ENCODE measurements at regions not wholly inside any gene's neighbourhood (a gene's known extent, or its start where the extent isn't known, plus 50 kb on each side); places are given as distances from the start of the nearest gene placed in this dataset.

DNA sequence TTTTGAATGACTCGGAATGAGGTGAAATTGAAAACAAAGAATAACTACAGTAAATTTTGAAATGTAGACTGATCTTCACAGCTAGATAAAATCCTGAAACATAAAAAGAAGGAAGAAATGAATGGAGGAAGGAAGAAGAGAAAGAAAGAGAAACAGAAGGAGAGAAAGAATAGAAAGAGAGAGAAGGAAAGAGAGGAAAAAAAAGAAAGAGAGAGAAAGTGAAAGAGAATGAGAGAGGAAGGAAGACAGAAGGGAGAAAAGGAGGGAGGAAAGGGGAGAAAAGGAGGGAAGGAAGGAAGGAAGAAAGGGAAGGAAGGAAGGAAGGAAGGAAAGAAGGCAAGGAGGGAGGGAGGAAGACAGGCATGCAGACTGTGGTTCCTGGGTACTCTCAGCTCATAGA lies 982.6 kb downstream of the BCL11A start:
- DNase-seq (ENCODE audit: low spot score), result no peak

DNA sequence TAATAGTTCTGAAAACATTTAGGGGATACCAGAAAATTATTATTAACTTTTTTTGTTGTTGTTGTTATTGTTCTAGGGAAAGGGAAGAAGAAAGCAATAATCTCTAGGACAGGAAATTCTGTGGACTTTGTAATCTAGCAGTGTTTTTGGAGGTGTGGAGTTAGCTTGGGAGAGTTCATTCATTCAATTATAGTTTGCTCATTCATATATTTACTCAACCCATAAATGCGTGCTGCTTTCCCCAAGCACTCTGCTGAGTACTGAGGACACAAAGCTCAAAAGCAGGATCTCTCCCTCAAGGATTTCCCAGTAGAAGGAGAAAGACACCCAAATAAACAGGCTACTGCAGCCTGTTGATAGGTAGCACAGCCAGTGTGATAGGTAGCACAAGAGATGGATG lies 984.3 kb downstream of the BCL11A start:
- DNase-seq (ENCODE audit: low spot score), result no peak

DNA sequence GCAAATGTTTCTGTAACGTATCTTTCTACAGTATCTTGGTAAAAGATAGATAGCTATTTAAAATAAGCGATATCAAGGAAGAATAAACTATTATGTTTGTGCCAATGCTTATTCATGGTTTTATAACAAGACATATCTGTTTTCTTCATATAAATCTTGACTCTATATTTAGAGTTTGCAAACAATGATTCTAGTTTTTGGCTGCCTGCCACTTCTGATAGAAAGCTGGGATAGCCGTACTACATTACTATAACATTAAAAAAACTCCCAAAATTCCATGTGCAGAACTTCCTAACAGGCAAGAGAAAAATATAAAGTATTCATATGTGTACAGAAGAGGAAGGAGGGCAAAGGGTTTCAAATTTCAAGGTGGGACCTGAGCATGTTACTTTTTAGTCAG lies 985.0 kb downstream of the BCL11A start:
- DNase-seq (ENCODE audit: low spot score), result no peak

DNA sequence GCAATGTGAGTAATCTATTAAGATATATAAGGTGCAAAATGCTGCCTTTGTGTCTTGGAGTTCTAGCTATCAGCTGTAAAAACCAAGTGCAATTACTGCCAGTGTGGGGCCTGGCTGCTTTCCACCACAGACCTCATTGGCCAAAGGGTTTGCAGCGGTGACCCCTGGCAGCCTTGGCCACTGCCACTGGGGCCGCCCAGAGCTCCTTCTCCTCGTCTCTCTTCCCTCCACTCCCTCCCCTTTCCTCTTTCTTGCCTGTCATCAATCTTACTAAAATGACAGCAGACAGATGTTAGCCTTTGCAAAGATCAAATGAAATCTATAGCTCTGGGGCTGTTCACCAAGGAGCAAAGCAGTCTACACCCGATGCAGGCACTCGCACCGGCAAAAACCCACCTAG lies 986.3 kb downstream of the BCL11A start:
- DNase-seq (ENCODE audit: low spot score), result no peak

DNA sequence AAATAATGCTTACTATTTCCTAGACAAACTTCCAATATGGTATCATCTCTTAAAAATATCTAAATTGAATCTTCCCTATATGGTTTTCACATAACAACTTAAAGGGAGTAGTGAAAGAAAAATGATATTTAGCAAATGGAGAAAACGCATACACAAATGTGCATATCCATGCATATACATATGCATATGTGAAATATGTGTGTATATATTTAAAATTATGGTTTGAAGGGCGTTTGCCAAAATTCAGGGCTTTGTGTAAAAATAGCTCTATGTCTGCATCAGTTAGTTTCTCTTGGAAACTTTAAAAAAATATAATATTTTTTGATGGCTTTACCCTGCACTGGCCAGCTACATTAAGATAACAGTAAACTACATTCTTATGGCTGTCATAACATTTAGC lies 986.7 kb downstream of the BCL11A start:
- DNase-seq (ENCODE audit: low spot score), result no peak

DNA sequence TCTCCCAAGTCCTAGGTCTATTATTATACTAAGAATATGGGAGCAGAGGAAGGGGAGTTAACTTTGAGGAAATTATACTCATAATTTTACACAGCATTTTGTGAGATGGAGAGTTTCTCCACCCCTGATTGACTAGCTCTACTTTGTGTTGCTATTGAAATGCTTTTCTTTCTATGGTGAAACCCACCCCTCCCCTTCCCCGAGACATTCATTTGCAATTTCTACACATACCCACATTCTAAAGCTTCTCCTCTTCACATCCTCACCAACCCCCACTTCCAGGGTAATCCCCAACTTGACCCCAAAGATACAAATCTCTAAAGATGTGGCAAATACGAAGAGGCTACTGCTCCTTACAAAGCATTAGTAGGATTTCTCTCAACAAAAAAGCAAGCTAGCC lies 992.2 kb downstream of the BCL11A start:
- no peak for DNase-seq (ENCODE audit: low spot score)

DNA sequence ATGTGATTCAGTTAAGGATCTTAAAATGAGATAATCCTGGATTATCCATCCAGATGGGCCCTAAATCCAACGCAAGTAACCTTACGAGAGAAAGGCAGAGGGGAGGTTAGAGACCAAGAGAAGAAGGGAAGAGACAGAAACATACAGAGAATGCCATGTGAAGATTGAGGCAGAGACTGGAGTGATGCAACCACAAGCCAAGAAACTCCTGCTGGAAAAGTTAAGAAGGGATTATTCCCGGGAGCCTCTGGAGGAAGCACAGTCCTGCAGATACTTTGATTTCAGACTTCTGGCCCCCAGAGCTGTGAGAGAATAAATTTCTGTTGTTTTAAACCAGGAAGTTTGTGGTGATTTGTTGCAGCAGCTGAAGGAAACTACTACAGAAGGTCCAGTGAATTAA lies 992.7 kb downstream of the BCL11A start:
- DNase-seq (ENCODE audit: low spot score), result no peak

DNA sequence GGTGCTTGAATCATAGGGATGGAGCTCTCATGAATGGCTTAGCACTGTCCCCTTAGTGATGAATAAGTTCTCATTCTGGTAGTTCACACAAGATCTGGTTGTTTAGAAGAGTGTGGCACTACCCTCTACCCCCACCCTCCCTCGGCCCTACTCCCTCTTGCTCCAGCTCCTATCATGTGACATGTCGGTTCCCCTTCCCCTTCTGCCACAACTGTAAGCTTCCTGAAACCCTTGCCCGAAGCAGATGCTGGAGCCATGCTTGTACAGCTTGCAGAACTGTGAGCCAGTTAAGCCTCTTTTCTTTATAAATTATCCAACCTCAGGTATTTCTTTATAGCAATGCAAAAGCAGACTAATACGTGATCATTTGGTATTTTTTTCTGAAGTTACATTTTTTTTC lies 1012.6 kb downstream of the BCL11A start:
- DNase-seq (ENCODE audit: low spot score), result no peak

DNA sequence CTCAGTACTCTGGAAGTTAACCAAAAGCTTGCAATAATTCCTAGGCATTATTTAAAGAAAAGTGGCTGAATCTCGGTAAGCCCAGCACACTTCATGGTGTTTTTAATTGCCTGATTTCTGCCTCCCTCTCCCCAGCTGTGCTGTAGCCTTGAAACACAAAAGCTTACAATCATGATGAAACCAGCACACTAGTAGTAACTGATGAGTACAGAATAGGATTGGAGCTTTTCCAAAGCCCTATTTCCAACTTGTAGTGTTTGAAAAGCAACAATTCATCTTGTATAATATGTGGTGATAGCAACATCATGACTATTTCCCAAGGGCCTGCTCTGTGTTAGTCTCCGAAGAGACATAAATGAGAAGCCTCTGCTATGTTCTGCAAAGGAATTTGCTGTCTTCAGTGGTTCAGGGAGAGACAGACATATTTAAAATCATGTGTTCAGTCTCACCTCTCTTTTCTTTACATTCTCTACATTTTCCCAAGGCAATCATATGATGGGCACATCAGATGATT lies 1015.0 kb downstream of the BCL11A start:
- no peak for DNase-seq (ENCODE audit: low spot score)

DNA sequence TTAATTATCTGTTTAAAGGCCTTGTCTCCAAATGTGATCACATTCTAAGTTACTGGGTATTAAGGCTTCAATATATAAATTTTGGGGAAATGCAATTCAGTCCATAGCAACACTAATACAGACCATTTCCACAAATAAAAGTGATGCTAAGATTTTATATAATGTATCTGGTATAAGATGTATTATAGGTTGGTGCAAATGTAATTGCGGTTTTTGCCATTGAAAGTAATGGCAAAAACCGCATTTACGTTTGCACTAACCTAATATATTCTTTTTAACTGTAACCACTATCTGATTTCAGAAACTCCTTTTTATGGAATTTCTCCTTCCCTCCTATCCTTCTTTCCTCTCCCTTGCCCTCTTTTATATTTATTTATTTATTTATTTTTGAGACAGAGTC lies 1020.6 kb downstream of the BCL11A start:
- no peak for DNase-seq (ENCODE audit: low spot score)

DNA sequence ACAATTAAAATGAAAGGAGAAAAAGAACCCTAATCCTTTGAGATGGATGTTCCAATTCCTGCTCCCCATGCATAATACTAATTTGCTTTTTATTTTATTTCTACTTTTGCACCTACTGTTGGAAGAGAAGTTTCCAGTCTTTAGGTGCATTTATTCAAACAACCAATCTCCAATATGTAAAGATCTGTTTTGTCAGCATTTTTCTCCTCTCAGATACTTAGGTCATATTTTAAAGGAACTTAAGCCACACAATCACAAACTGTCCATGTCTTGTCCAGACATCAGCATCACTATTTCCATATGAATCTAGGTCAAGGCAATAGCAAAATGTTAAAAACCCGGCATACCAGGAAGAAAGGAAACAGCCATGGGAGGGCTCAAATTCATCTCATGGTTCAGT lies 1023.2 kb downstream of the BCL11A start:
- no peak for DNase-seq (ENCODE audit: low spot score)

DNA sequence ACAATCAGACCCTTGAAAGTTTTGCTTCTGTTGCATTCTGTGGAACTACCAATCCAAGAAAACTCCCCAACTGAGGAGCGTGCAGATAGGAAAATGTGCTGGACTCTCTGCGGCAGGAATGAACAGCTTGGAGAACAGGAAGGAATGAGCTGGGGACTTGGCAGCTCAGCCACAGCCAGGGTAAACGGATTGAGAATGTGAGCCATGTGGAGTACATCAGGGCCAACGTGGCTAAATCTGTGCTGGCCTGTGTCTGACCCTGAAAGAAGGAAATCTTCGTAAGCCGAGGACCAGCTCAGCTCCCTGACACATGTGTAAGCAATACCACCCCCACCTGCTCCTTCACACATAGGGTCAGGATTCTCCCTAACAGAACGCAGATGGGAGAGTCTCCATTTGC lies 1023.7 kb downstream of the BCL11A start:
- no peak for DNase-seq (ENCODE audit: low spot score)

DNA sequence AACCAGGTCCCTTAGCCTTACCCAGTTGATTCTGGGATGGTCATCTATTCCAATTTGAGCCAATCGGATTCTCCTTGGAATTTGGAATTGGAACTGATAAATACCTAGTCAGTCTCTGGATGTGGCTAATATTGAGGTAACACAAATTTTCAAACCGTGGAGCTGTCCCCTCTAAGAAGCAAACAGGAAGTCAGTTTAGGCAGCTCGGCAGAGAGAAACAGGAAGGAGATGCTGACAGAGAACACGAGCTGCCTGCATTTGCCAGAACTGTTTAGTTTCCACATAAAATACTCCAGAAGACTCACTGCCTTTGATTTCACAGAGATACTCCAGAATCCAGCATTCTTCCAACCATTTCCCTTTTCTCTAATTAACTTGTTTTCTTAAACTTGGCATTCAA lies 1024.9 kb downstream of the BCL11A start:
- no peak for DNase-seq (ENCODE audit: low spot score)

DNA sequence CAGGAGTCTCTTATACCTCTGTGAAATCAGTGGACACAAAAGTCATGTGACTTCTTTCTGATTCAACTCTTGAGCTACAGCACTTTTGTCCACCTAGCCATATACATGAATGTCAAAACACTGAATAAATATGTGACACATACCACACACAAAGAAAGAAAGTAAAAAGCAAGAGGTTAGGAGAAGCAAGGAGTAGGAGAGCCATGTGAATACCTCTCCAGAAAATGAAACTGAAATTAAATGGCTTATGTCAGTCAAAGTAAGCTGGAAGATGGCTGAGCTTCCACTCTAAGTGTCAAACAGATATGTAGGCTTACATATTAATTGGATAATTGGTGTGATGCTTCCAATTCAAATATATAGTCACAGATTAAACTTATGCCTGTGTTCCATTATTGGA lies 1050.5 kb downstream of the BCL11A start:
- no peak for DNase-seq (ENCODE audit: low spot score)

DNA sequence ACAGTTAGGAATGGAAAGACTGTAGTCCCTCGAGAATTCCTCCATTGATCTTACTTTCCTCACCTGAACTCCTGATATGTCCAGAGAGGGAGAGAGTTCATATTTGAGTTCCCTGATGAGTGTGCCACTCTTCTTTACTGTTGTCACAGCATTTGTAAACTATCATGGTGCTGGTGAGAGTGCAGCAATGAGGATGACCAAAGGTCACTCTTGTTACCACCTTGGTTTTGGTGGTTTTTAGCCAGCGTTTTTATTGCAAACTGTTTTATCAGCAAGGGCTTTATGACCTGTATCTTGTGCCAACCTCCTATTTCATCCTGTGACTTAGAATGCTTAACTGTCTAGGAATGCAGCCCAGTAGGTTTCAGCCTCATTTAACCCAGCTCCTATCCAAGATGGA lies 1062.5 kb downstream of the BCL11A start:
- no peak for DNase-seq (ENCODE audit: low spot score)

DNA sequence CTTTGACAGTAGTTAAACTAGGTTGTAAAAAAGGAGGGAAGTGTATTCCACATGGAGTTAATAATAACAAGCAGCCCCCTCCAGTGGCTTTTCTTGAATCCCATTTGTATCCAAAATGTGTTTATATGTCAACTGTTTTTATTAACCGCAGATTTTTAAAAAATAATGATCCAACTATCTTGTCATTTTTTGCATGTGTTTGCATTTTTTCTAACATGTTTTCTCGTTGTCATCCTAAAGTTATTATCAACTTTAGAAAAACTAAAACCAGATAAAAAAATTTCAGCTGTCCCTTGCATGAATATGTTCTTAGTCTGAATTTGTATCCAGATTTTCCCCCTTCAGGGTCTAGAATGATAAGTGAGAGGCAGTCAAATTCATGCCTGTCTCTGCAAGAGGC lies 1063.3 kb downstream of the BCL11A start:
- DNase-seq (ENCODE audit: low spot score), result no peak

DNA sequence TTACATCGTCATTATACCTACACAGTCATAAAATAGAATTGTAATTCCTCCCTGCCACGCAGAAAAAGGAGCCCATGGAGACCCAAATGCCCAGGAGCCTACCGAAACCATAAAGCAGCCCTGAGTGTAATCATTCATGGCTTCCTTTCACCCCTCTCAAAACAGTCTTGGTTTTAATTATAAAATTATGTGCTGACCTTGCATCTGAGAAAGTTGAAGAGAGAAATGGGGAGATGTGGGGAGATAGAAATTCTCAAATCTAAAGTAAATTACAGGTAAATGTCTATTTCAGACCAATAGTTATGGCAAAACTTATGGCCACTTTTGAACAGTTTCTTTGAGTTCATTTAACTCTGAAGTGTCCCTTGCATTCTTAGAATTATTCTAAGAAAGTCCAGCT lies 1068.8 kb downstream of the BCL11A start:
- DNase-seq (ENCODE audit: low spot score), result no peak

DNA sequence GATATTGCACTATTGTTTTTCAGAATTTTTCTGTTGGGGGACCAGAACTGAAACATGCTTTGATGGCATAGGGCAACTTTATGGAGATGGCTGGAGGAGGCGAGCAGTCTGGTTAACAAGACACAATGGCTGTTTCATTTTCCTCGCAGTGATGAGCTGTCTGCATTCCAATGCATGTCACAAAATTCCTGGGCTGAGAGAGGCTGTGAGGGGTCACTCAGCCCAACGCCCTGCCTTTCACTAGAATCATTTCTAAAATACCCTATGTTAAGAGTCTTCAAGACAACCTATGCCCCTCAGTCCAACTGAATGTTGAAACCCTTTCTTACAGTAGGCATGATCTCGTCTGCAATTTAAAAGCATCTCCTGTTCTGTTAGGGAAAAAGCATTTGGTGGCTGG lies 1090.0 kb downstream of the BCL11A start:
- no peak for DNase-seq (ENCODE audit: low spot score)

DNA sequence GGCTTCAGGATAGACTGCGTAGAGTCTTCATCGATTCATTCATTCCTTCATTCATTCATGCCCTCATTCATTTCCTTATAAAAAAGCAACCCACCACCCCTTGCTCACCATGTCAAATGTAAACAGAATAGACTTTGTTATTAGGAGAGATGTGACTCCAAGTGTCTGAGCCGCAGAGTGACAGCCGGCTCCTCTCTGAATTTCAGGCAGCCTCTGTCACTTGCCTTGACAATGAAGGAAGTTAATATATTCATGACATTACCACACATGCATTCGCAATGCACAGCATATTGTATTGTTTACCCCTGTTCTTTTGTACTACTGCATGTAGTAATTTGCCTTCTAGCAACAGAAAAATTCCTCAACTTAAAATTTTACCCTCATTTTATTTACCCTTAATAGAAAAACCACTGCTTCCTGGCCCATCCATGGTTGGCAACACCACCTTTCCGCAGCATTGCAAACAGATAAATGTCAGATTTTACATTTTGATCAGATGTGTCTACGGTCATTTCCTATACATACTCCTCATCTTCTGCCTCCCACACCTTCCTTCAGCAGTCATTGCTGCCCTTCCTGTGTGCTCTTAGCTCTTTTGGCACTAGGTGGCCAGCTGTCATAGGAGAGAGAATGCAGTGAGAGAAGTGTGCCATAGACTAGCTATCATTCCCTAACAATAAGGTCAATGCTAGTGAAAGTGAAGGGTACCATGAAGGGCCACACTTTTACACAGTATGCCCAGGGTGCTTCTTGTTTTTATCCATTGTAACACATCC lies 1090.8 kb downstream of the BCL11A start:
- DNase-seq (ENCODE audit: low spot score), result no peak

DNA sequence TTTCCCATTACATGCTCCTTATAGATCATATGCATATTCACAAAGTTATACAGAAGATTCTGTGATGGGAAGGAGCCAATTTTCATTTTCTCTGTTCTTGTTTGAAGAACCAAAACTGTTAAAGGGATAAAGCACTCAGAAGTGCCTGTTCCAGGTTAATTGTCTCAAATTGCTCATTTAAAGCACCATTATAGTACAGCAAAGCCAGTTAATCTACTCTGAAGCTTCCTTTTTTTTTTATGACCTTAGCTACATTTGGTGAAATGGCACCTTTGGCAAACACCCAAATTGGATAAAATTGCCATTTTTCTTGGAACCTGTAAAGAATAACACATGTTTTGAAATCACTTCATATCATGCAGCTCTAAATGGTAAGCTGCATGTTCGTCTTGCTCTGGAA lies 1092.3 kb downstream of the BCL11A start:
- DNase-seq (ENCODE audit: low spot score), result no peak

DNA sequence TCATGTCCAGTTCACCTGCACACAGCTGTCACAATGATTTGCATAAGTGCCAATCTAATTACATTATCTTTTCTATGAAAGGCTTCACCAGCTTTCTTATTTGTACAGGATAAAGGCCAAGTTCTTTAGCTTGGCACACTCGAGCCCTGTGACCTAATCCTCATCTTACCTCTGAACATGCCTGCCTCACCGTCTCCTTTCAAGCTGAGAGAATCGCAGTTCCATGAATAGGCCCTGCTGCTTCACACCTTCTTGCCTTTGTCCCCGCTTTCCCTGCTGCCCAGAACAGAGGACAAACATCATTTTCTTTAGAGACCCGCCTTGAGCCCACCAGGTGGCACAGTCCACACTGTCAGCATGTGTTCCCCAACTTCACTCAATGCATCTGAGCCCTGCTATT lies 1094.7 kb downstream of the BCL11A start:
- DNase-seq (ENCODE audit: low spot score), result no peak

DNA sequence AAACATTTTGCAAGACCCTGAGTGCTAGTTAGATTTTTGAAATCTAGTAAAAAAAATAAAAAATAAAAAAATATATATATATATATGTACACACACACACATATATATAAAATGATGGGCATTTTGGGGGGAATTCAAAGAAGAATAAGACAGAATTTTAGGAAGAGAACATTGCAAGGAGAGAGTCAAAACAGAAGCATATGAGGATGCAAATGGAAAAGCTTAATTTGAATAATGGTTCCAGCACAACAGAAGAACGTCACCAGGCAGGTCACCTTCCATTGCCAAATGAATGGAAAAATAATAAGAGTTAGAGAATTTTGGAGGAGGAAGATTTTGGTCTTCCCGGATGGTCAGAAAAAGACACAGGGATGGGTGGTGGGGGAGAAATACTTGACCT lies 1097.2 kb downstream of the BCL11A start:
- no peak for DNase-seq (ENCODE audit: low spot score)

DNA sequence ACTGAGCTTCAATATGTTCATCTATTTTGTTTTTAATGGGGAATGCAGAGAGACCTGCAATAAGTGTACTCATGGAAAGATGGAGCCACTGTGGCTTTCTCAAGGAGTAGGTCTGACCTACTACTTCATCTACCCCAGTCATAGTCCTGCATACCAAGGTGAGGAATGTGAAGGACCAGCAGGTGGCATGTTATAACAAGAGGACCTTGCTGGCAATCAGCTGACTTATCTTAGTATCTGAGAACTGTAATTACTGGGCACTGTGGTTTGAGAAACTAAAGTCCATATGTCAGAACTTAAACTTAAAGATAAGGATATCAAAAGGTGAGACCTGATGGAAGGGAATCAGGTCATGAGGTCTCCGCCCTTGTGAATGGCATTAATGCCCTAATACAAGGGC lies 1104.2 kb downstream of the BCL11A start:
- DNase-seq (ENCODE audit: low spot score), result no peak

DNA sequence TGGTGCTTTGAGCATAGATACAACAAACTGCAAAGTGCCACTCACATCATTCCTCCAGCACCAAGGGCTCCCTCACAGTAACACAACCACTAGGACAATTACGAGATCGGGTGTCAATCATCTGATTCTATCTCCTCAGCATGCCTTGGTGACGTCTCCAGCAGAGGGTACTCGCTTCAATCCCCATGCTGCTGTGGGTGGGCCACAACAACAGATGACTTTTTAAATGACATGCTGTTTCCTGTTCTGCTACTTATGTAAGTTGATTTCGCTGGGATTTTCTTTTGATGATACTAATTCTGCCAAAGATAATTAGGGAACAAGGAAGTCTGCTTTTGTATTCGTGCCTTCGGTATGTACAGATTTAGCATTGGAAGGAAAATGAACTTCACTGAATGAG lies 1113.0 kb downstream of the BCL11A start:
- DNase-seq (ENCODE audit: low spot score), result no peak

Measured in AG08395 (cell line).